ENCODE measurements at regions not wholly inside any gene's neighbourhood (a gene's known extent, or its start where the extent isn't known, plus 50 kb on each side); places are given as distances from the start of the nearest gene placed in this dataset.

GRCh38 chr3:51591231-51591630 lies 52.7 kb downstream of the RAD54L2 start:
- TF ChIP-seq CTCF (IDR thresholded peaks at IDR 0.05; ENCODE audit: control extremely low read depth in 1 of 3, insufficient read depth in 1 of 3, low read depth in 1 of 3, low read length in 3 of 3) (no peak), GTF2F1 (IDR thresholded peaks at IDR 0.05; ENCODE audit: borderline replicate concordance, low read depth, low read length) (no peak), POLR2A (IDR thresholded peaks at IDR 0.05; ENCODE audit: control extremely low read depth in 1 of 2, low read depth in 2 of 2, low read length in 2 of 2) (no peak), GABPA (IDR thresholded peaks at IDR 0.05; ENCODE audit: borderline replicate concordance, insufficient read depth, low read length) (no peak), RFX5 (IDR thresholded peaks at IDR 0.05; ENCODE audit: borderline replicate concordance, low read depth, low read length) (no peak), RAD21 (IDR thresholded peaks at IDR 0.05 in 1 of 2, conservative IDR thresholded peaks at IDR 0.05 in 1 of 2; ENCODE audit: low read depth in 2 of 2, low read length in 2 of 2) (no peak), ATF3 (IDR thresholded peaks at IDR 0.05; ENCODE audit: insufficient read depth, low read depth, low read length) (no peak), BCL11A (IDR thresholded peaks at IDR 0.05; ENCODE audit: low read depth in 2 of 2, low read length in 2 of 2) (no peak), E2F6 (IDR thresholded peaks at IDR 0.05) (no peak), POLR2AphosphoS5 (IDR thresholded peaks at IDR 0.05; ENCODE audit: low read depth, low read length) (no peak), EZH2 (IDR thresholded peaks at IDR 0.05; ENCODE audit: low read depth, low read length, severe bottlenecking) (no peak), HDAC2 (IDR thresholded peaks at IDR 0.05; ENCODE audit: borderline replicate concordance in 1 of 2, low read depth in 2 of 2, low read length in 2 of 2) (no peak), TAF1 (IDR thresholded peaks at IDR 0.05; ENCODE audit: low read depth, low read length) (no peak), EP300 (IDR thresholded peaks at IDR 0.05; ENCODE audit: borderline replicate concordance in 1 of 2, low read depth in 2 of 2, low read length in 2 of 2) (no peak)
